Pancreas (tissue), 10 donors: ENCODE measurements at regions not wholly inside any gene's neighbourhood (a gene's known extent, or its start where the extent isn't known, plus 50 kb on each side); places are given as distances from the start of the nearest gene placed in this dataset.

Experiments
- ATAC-seq, 4 donors: fragments of 200-7000 bp; cut with Tn5 transposase; one replicate each; pipeline versions ENCODE4 v1.8.0 to v1.9.1; 2020; ENCODE audit warnings: mild to moderate bottlenecking in 4 of 4, moderate library complexity in 4 of 4
- DNase-seq, 6 donors: peaks; one replicate each; pipeline ENCODE4 v3.0.0-alpha.2; 2020
- FAIRE-seq: peaks from 2 replicates; lab custom pipeline; 2012; peaks lifted over from hg19 to GRCh38; lab: Jason Lieb, UNC
- H3K27ac ChIP-seq, 4 donors: fragments of 200-600 bp; sonication (generic); 1 replicate in 3 of 4; 2 replicates in 1 of 4; pipeline versions ENCODE4 v1.5.0 to v1.8.0; 2020
- H3K27me3 ChIP-seq, 4 donors: fragments of 200-600 bp; one replicate each; pipeline ENCODE4 v1.8.0; 2021
- H3K36me3 ChIP-seq, 3 donors: fragments of 200-600 bp; sonication (generic) in 1 of 3; one replicate each; pipeline versions ENCODE4 v1.5.0 to v1.8.0; 2020 to 2021
- H3K4me1 ChIP-seq, 3 donors: fragments of 200-600 bp; one replicate each; pipeline ENCODE4 v1.8.0; 2021
- H3K4me3 ChIP-seq, 4 donors: fragments of 200-600 bp; sonication (generic) in 2 of 4; one replicate each; pipeline versions ENCODE4 v1.5.0 to v1.8.0; 2020 to 2021
- H3K9me3 ChIP-seq, 4 donors: fragments of 200-600 bp; one replicate each; pipeline ENCODE4 v1.8.0; 2021
- CTCF ChIP-seq, 4 donors: fragments of 200-600 bp; sonication (generic) in 3 of 4; IDR thresholded peaks; one replicate each; pipeline versions ENCODE4 v1.5.0 to v1.8.0; 2021; ENCODE audit warnings: antibody characterized with exemption in 4 of 4
- WGBS, 2 donors: extraction: QIAGEN DNeasy Blood & Tissue Kit; methylation state at CpG; one replicate each; pipeline ENCODE4 v1.1.7; 2013; 5-methylcytosine and 5-hydroxymethylcytosine counted together
- intact Hi-C, 3 donors: fragments of 100-400 bp; cut with DNase I; formaldehyde crosslinking; loops; one replicate each; pipeline versions ENCODE4 v1.11.1 to v1.14.2; 2022
- donor health status: healthy with polysubstance abuse.
- donor health status: DM: no; HTN: no; CAD: no; lungs with moderate emphysema.
- donor health status: DM: no; HTN: no; CAD: no.
- donor health status: control.
- donor health status: control.
- donor health status: Bipolar disorder and iron deficiency.
- donor health status: DM: yes; HTN: yes; CAD: no.
- donor health status: DM: no; HTN: no; CAD: no.
- donor health status: DM: no; HTN: no; CAD: no.
- donor health status: DM: yes; HTN: yes; CAD: no.

- 46 to 57% methylated on average over 3 of the region's 3 CpGs for WGBS, 2 donors
- intact Hi-C loops: no loop called here
These were observed 302.8 kb upstream of the RBMS3 start for GRCh38 chr3:28978092-28978491.

GRCh38 chr3:28980131-28980530, 300.7 kb upstream of the RBMS3 start:
- Histone ChIP-seq H3K4me3 (no peak overlapping the region), H3K27ac (no peak overlapping the region), H3K4me1 (no peaks in the 10 kb centered on the region), H3K9me3 (no peaks in the 10 kb centered on the region), H3K36me3 (no peaks in the 10 kb centered on the region), H3K27me3 (no peaks in the 10 kb centered on the region)
- no peak for ATAC-seq
- WGBS, 2 donors: 58 to 79% methylated on average over 1 of the region's 1 CpG
- no peak for TF ChIP-seq CTCF (IDR thresholded peaks at IDR 0.05)
- FAIRE-seq: no peak
- intact Hi-C loops: no loop called here
- no peak for DNase-seq

More at GRCh38 chr3:28978092-28978491, 302.8 kb upstream of the RBMS3 start:
- no peak for DNase-seq
- Histone ChIP-seq H3K4me3 (no peak overlapping the region), H3K4me1 (no peaks in the 10 kb centered on the region), H3K9me3 (no peaks in the 10 kb centered on the region), H3K36me3 (no peaks in the 10 kb centered on the region), H3K27me3 (no peaks in the 10 kb centered on the region), H3K27ac (no peak overlapping the region)
- no peak for TF ChIP-seq CTCF (IDR thresholded peaks at IDR 0.05)
- ATAC-seq: no peak
- no peak for FAIRE-seq

- Histone ChIP-seq H3K4me1 (no peaks in the 10 kb centered on the region), H3K4me3 (no peak overlapping the region), H3K27ac (no peak overlapping the region), H3K36me3 (no peaks in the 10 kb centered on the region), H3K9me3 (no peaks in the 10 kb centered on the region), H3K27me3 (no peaks in the 10 kb centered on the region)
- no peak for ATAC-seq
- FAIRE-seq: no peak
- intact Hi-C loops: no loop called here
- TF ChIP-seq CTCF (IDR thresholded peaks at IDR 0.05): no peak
- no peak for DNase-seq
These were observed 300.2 kb upstream of the RBMS3 start for GRCh38 chr3:28980631-28981030.

- 77 to 93% methylated on average over 2 of the region's 2 CpGs for WGBS, 2 donors
- no peak for FAIRE-seq
- no peaks in the 10 kb centered on the region for H3K9me3 ChIP-seq
These were observed 298.0 kb upstream of the RBMS3 start for GRCh38 chr3:28982906-28983305.

GRCh38 chr3:28986922-28987321, 293.9 kb upstream of the RBMS3 start:
- intact Hi-C loops: no loop called here
- ATAC-seq (no peak), FAIRE-seq (no peak), DNase-seq (no peak)
- Histone ChIP-seq H3K36me3 (no peaks in the 10 kb centered on the region), H3K4me1 (no peaks in the 10 kb centered on the region), H3K27me3 (no peaks in the 10 kb centered on the region), H3K27ac (no peak overlapping the region), H3K4me3 (no peak overlapping the region), H3K9me3 (no peaks in the 10 kb centered on the region)
- TF ChIP-seq CTCF (IDR thresholded peaks at IDR 0.05): no peak

More at GRCh38 chr3:28982906-28983305, 298.0 kb upstream of the RBMS3 start:
- Histone ChIP-seq H3K36me3 (no peaks in the 10 kb centered on the region), H3K27ac (no peak overlapping the region), H3K4me3 (no peak overlapping the region), H3K4me1 (no peaks in the 10 kb centered on the region), H3K27me3 (no peaks in the 10 kb centered on the region)
- no peak for TF ChIP-seq CTCF (IDR thresholded peaks at IDR 0.05)
- DNase-seq: no peak
- intact Hi-C loops: no loop called here
- ATAC-seq: no peak
